CD1c-positive myeloid dendritic cell (primary cell): ENCODE measurements at regions not wholly inside any gene's neighbourhood (a gene's known extent, or its start where the extent isn't known, plus 50 kb on each side); places are given as distances from the start of the nearest gene placed in this dataset.
"Not testable (repeated sequence)": the region's sequence is repeated elsewhere in the genome, so short reads cannot be mapped to it uniquely, and the experiment has no call there.

Experiments
- DNase-seq: peaks from one replicate; pipeline ENCODE4 v3.0.0-alpha.2; 2016; ENCODE audit errors: extremely low spot score

- not testable (repeated sequence) for DNase-seq
These were observed 94.3 kb downstream of the XKR3 start for GRCh38 chr22:16730894-16731293.

GRCh38 chr22:16727491-16727890, 97.7 kb downstream of the XKR3 start:
- not testable (repeated sequence) for DNase-seq

- not testable (repeated sequence) for DNase-seq
These were observed 102.0 kb downstream of the XKR3 start for GRCh38 chr22:16723241-16723640.

GRCh38 chr22:16722564-16722963, 102.6 kb downstream of the XKR3 start:
- DNase-seq: peak; percentile 80

- peak; percentile 78 for DNase-seq
These were observed 103.2 kb downstream of the XKR3 start for GRCh38 chr22:16721961-16722360.

GRCh38 chr22:16717699-16718558, 107.3 kb downstream of the XKR3 start:
- DNase-seq: no peak

GRCh38 chr22:16714568-16714967, 110.6 kb downstream of the XKR3 start:
- not testable (repeated sequence) for DNase-seq

GRCh38 chr22:16702318-16702870, 109.8 kb upstream of the CCT8L2 start:
- not testable (repeated sequence) for DNase-seq

GRCh38 chr22:16700390-16700789, 107.8 kb upstream of the CCT8L2 start:
- not testable (repeated sequence) for DNase-seq

- no peak for DNase-seq
These were observed 106.7 kb upstream of the CCT8L2 start for GRCh38 chr22:16699326-16699725.

- not testable (repeated sequence) for DNase-seq
These were observed 105.0 kb upstream of the CCT8L2 start for GRCh38 chr22:16697492-16698044.

- not testable (repeated sequence) for DNase-seq
These were observed 104.3 kb upstream of the CCT8L2 start for GRCh38 chr22:16696900-16697299.

GRCh38 chr22:16695261-16695660, 102.7 kb upstream of the CCT8L2 start:
- no peak for DNase-seq

- DNase-seq: not testable (repeated sequence)
These were observed 101.1 kb upstream of the CCT8L2 start for GRCh38 chr22:16693747-16694146.

- DNase-seq: not testable (repeated sequence)
These were observed 96.7 kb upstream of the CCT8L2 start for GRCh38 chr22:16689358-16689757.

- not testable (repeated sequence) for DNase-seq
These were observed 88.7 kb upstream of the CCT8L2 start for GRCh38 chr22:16681290-16681689.

GRCh38 chr22:16680209-16680899, 87.7 kb upstream of the CCT8L2 start:
- DNase-seq: not testable (repeated sequence)

- not testable (repeated sequence) for DNase-seq
These were observed 86.7 kb upstream of the CCT8L2 start for GRCh38 chr22:16679191-16679834.

- DNase-seq: not testable (repeated sequence)
These were observed 80.8 kb upstream of the CCT8L2 start for GRCh38 chr22:16673433-16673832.

GRCh38 chr22:16665610-16666009, 73.0 kb upstream of the CCT8L2 start:
- DNase-seq: not testable (repeated sequence)

GRCh38 chr22:16662330-16662729, 69.7 kb upstream of the CCT8L2 start:
- DNase-seq: not testable (repeated sequence)

- DNase-seq: not testable (repeated sequence)
These were observed 68.4 kb upstream of the CCT8L2 start for GRCh38 chr22:16660989-16661388.
